ENCODE measurements at regions not wholly inside any gene's neighbourhood (a gene's known extent, or its start where the extent isn't known, plus 50 kb on each side); places are given as distances from the start of the nearest gene placed in this dataset.
A peak's percentile ranks its signal among the peaks of the same experiment; 100 is the strongest.
"Not testable (repeated sequence)": the region's sequence is repeated elsewhere in the genome, so short reads cannot be mapped to it uniquely, and the experiment has no call there.

DNA sequence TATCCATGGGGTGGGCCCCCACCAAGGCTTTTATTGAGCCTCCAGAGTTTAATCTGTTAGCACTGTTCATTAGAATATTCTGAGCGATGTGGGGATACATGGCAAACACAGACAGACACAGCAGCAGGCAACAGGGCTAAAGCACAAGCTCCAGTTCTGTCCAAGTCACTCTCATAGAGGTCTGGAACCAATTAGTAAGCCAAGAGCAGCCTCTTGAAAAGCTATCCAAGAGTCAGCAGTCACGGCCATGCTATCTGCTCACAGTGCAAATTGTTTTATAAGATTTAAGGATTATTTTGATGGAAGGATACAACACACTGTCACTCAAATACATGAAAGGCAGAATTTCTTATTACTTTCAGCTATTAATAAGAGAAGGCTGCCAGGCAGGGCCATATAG lies 86.4 kb upstream of the DGKB start:
- peak; percentile 41 for DNase-seq (ENCODE audit: low read depth)
- no peak overlapping the region for H3K4me3 ChIP-seq (ENCODE audit: control insufficient read depth, low read depth, low read length)
- TF ChIP-seq, protein P1, sequence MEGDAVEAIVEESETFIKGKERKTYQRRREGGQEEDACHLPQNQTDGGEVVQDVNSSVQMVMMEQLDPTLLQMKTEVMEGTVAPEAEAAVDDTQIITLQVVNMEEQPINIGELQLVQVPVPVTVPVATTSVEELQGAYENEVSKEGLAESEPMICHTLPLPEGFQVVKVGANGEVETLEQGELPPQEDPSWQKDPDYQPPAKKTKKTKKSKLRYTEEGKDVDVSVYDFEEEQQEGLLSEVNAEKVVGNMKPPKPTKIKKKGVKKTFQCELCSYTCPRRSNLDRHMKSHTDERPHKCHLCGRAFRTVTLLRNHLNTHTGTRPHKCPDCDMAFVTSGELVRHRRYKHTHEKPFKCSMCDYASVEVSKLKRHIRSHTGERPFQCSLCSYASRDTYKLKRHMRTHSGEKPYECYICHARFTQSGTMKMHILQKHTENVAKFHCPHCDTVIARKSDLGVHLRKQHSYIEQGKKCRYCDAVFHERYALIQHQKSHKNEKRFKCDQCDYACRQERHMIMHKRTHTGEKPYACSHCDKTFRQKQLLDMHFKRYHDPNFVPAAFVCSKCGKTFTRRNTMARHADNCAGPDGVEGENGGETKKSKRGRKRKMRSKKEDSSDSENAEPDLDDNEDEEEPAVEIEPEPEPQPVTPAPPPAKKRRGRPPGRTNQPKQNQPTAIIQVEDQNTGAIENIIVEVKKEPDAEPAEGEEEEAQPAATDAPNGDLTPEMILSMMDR (conservative IDR thresholded peaks at IDR 0.05; ENCODE audit: control insufficient read depth, insufficient read depth, low read depth, low read length): no peak

DNA sequence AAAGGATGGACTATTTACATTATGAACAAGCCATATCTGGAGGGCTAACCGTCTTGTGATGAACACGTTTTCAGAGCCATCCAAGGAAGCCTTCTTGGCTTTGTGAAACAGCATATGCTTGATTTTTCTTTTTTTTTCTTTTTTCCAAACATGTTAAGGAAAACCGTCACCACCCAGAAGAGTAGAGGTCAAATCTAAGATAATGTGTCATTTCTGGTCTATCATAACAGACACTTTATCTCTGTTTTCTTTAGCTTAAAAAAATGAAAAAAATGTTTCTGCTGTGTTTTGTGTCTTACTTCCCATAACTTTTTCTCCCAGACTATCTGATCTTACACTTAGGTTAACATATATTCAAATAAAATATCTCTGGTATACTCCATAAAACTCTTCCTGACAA lies 76.1 kb upstream of the DGKB start:
- no peak overlapping the region for H3K4me3 ChIP-seq (ENCODE audit: control insufficient read depth, low read depth, low read length)
- DNase-seq (ENCODE audit: low read depth): no peak
- TF ChIP-seq, protein P1 (conservative IDR thresholded peaks at IDR 0.05; ENCODE audit: control insufficient read depth, insufficient read depth, low read depth, low read length): no peak

DNA sequence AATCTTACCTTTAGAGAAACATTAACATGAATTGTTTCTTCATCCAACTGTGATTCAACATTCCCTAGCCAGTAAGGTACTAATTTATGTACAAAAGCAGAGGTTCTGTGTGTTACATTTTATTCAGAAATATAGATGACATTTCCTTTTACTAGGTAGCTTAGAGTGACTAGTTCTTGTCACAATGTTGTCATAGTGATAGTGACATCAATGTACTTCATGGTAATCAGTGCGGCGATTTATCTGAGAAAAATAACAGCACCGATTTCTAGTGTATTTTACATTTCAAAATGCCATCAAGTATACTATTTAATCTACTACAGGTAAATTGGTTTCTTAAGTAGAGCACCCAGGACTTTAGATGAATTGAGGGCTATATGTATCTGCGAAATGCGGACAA lies 72.1 kb upstream of the DGKB start:
- H3K4me3 ChIP-seq (ENCODE audit: control insufficient read depth, low read depth, low read length): no peak overlapping the region
- DNase-seq (ENCODE audit: low read depth): no peak
- TF ChIP-seq, protein P1 (conservative IDR thresholded peaks at IDR 0.05; ENCODE audit: control insufficient read depth, insufficient read depth, low read depth, low read length): no peak

DNA sequence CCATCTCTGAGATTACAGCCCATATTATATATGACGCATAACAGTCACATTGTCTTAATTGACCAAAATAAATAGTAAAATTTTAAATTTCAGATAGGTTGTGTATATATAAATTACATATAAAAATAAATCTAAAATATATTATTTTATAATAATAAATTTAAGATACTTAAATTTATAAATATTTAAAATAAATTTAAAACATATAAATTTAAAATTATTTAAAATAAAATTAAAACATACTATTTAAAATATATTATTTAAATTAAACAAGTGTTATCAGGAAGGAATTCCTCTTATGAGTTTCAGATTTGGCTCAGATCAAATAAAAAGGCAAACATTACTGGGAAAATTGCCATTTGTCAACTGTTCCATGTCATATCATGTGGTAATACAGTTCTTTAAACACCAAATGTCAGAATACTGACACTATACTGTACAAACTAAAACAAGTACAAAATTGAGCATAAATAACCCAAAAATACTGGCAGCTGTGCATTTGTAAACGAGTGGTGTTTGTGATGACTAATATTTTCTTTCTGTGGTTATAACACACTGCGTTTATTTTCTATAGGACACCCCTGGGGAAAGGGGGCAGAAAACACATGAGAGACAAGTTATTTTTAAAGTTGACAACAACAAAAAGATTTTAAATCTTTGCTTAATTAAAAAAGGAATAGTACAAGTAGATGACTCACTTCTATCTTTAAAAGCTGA lies 71.3 kb upstream of the DGKB start:
- TF ChIP-seq, protein P1 (conservative IDR thresholded peaks at IDR 0.05; ENCODE audit: control insufficient read depth, insufficient read depth, low read depth, low read length): no peak
- no peak overlapping the region for H3K4me3 ChIP-seq (ENCODE audit: control insufficient read depth, low read depth, low read length)

DNA sequence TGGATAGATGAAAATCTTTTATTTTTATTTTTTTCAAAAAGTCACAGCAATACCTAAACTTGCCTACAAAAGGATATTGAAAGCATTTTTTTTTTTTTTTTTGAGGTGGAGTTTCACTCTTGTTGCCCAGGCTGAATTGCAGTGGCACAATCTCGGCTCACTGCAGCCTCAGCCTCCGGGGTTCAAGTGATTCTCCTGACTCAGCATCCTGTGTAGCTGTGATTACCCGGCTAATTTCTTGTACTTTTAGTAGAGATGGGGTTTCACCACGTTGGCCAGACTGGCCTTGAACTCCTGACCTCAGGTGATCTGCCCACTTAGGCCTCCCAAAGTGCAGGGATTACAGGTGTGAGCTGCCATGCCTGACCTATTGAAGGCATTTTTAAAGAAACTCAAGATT lies 69.1 kb upstream of the DGKB start:
- not testable (repeated sequence) for DNase-seq (ENCODE audit: low read depth)

More for the DNA sequence above, 71.3 kb upstream of the DGKB start:
- DNase-seq (ENCODE audit: low read depth): peak; percentile 8

DNA sequence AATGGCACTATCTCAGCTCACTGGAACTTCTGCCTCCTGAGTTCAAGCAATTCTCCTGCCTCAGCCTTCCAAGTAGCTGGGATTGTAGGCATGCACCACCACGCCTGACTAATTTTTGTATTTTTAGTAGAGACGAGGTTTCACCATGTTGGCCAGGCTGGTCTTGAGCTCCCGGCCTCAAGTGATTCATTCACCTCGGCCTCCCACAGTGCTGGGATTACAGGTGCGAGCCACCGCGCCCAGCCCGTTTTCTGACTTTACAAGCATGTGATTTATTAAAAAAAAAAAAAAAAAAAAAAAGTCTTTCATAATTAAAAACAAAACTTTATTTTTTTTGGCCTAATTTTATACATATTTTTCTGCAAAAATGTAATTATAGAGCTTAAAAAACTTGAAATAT lies 64.8 kb upstream of the DGKB start:
- not testable (repeated sequence) for H3K4me3 ChIP-seq (ENCODE audit: control insufficient read depth, low read depth, low read length); DNase-seq (ENCODE audit: low read depth)

More for the DNA sequence above, 69.1 kb upstream of the DGKB start:
- not testable (repeated sequence) for H3K4me3 ChIP-seq (ENCODE audit: control insufficient read depth, low read depth, low read length)

DNA sequence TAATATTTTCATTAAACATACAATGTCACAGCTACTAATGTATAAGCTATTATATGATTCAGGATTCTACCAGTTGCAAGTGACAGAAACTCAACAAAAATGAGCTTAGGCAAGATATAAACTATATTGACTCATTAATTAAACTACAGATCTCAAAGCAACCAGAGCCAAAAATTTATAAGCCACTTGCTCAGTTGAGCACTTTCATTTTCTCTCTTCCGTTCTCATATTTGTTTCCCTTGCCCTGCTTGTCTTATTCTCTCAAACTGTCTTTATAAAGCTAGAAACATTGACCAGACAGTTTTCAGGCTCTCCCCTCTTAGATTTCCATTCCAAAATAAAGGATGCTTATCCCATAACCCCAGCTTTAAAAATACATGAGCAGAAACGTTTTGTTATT lies 60.2 kb upstream of the DGKB start:
- TF ChIP-seq, protein P1 (conservative IDR thresholded peaks at IDR 0.05; ENCODE audit: control insufficient read depth, insufficient read depth, low read depth, low read length): no peak
- no peak overlapping the region for H3K4me3 ChIP-seq (ENCODE audit: control insufficient read depth, low read depth, low read length)
- DNase-seq (ENCODE audit: low read depth): no peak

DNA sequence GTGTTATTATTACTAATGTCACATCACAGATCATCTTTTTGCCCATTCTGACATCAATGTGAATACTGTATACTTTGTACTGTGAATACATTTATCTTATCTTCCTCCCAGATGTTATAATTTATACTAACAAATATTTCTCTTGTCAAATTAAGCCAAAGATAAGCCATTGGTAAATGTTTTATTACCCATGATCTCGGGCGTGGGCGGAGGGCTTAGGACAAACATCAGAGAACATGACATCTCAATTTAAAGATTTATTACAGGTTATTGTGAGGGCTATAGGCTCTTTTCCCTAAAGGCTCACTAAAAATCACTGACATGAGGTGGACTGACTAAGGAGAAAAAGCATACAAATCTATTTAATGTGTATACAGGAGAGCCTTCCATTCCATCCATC lies 58.2 kb upstream of the DGKB start:
- TF ChIP-seq, protein P1 (conservative IDR thresholded peaks at IDR 0.05; ENCODE audit: control insufficient read depth, insufficient read depth, low read depth, low read length): no peak
- no peak overlapping the region for H3K4me3 ChIP-seq (ENCODE audit: control insufficient read depth, low read depth, low read length)
- no peak for DNase-seq (ENCODE audit: low read depth)
